B cell (primary cell): ENCODE measurements at regions not wholly inside any gene's neighbourhood (a gene's known extent, or its start where the extent isn't known, plus 50 kb on each side); places are given as distances from the start of the nearest gene placed in this dataset.

Experiments
- ATAC-seq: fragments of 200-7000 bp; cut with Tn5 transposase; one replicate; pipeline ENCODE4 v1.10.0; 2021; ENCODE audit warnings: low read depth, mild to moderate bottlenecking, moderate number of reproducible peaks, moderate library complexity
- CTCF ChIA-PET: fragments of 350-600 bp; sonication (Branson Sonifier 250); formaldehyde crosslinking; loops from one replicate; lab custom pipeline; 2021; ENCODE audit warnings: antibody characterized with exemption, inconsistent platforms; lab: Charles Lee
- POLR2A ChIA-PET: fragments of 350-600 bp; sonication (Branson Sonifier 250); formaldehyde crosslinking; loops from one replicate; lab custom pipeline; 2021; ENCODE audit warnings: antibody characterized with exemption; lab: Charles Lee
- DNase-seq: peaks from one replicate; pipeline ENCODE4 v3.0.0; 2013
- H2AFZ ChIP-seq: 2 replicates; pipeline ENCODE4 v1.6.1; 2012; ENCODE audit warnings: mild to moderate bottlenecking, low read depth, low read length; ENCODE audit not compliant: insufficient read depth, poor library complexity, severe bottlenecking
- H3K27ac ChIP-seq, 2 donors: 1 replicate in 1 of 2; 2 replicates in 1 of 2; pipeline ENCODE4 v1.5.1; 2012 to 2013; ENCODE audit warnings: low read length in 2 of 2, mild to moderate bottlenecking in 2 of 2, moderate library complexity in 1 of 2
- H3K27me3 ChIP-seq, 4 experiments: fragments of 200-600 bp in 1 of 4; sonication (generic) in 1 of 4; replicated peaks in 1 of 4; 1 replicate in 2 of 4; 2 replicates in 2 of 4; pipeline versions ENCODE4 v1.6.1 to v1.7.0; 2013 to 2016; ENCODE audit warnings: low read length in 3 of 4, mild to moderate bottlenecking in 2 of 4, mixed read lengths in 1 of 4, moderate library complexity in 1 of 4; ENCODE audit not compliant: insufficient read depth in 4 of 4, control insufficient read depth in 3 of 4; ENCODE audit errors: control extremely low read depth in 1 of 4
- H3K36me3 ChIP-seq, 2 experiments: replicated peaks in 1 of 2; 1 replicate in 1 of 2; 2 replicates in 1 of 2; pipeline versions ENCODE4 v1.6.1 to v1.7.1; 2013; ENCODE audit warnings: low read length in 1 of 2; ENCODE audit not compliant: insufficient read depth in 2 of 2, control insufficient read depth in 1 of 2; ENCODE audit errors: control extremely low read depth in 1 of 2, extremely low read depth in 1 of 2
- H3K4me1 ChIP-seq, 2 donors: fragments of 200-600 bp in 1 of 2; sonication (generic) in 1 of 2; 1 replicate in 1 of 2; 2 replicates in 1 of 2; pipeline versions ENCODE4 v1.5.1 to v1.6.1; 2013 to 2017; ENCODE audit warnings: low read length in 2 of 2; ENCODE audit not compliant: control insufficient read depth in 2 of 2, insufficient read depth in 2 of 2
- H3K4me2 ChIP-seq: replicated peaks from 2 replicates; pipeline ENCODE3; 2012; ENCODE audit warnings: mild to moderate bottlenecking, low read depth, low read length; ENCODE audit not compliant: poor library complexity, severe bottlenecking
- H3K4me3 ChIP-seq, 5 experiments: fragments of 200-600 bp in 1 of 5; sonication (generic) in 1 of 5; 1 replicate in 3 of 5; 2 replicates in 2 of 5; pipeline versions ENCODE4 v1.5.1 to v1.7.0; 2011 to 2016; ENCODE audit warnings: low read length in 4 of 5, mild to moderate bottlenecking in 4 of 5, low read depth in 2 of 5, control low read depth in 1 of 5, moderate library complexity in 1 of 5; ENCODE audit not compliant: insufficient read depth in 1 of 5; ENCODE audit errors: control extremely low read depth in 1 of 5, extremely low read depth in 1 of 5
- H3K79me2 ChIP-seq: fragments of 200-600 bp; sonication (generic); one replicate; pipeline ENCODE4 v1.6.0; 2016; ENCODE audit warnings: low read length; ENCODE audit not compliant: control insufficient read depth, insufficient read depth
- H3K9ac ChIP-seq: fragments of 200-600 bp; sonication (generic); 2 replicates; pipeline ENCODE4 v1.6.1; 2017; ENCODE audit warnings: mild to moderate bottlenecking, low read length, moderate library complexity
- H3K9me3 ChIP-seq, 3 donors: one replicate each; pipeline versions ENCODE4 v1.6.1 to v1.7.1; 2013; ENCODE audit warnings: low read length in 2 of 3; ENCODE audit not compliant: control insufficient read depth in 2 of 3, insufficient read depth in 1 of 3; ENCODE audit errors: control extremely low read depth in 1 of 3
- H4K20me1 ChIP-seq: 2 replicates; pipeline ENCODE4 v1.6.0; 2012; ENCODE audit warnings: mild to moderate bottlenecking, low read length; ENCODE audit not compliant: insufficient read depth, control insufficient read depth, poor library complexity, severe bottlenecking
- H3K27ac Mint-ChIP-seq: one replicate; pipeline ENCODE4 v1.8.0; 2021; ENCODE audit warnings: mixed read lengths
- H3K27me3 Mint-ChIP-seq: one replicate; pipeline ENCODE4 v1.8.0; 2021; ENCODE audit warnings: mixed read lengths
- H3K4me1 Mint-ChIP-seq: one replicate; pipeline ENCODE4 v1.8.0; 2021; ENCODE audit warnings: mixed read lengths
- H3K4me3 Mint-ChIP-seq: one replicate; pipeline ENCODE4 v1.8.0; 2021; ENCODE audit warnings: mixed read lengths
- H3K9me3 Mint-ChIP-seq: one replicate; pipeline ENCODE4 v1.8.0; 2022; ENCODE audit warnings: mixed read lengths; ENCODE audit not compliant: insufficient read depth
- CTCF ChIP-seq: fragments of 200-600 bp; IDR thresholded peaks from one replicate; pipeline ENCODE4 v1.8.0; 2022; ENCODE audit warnings: antibody characterized with exemption, mild to moderate bottlenecking
- EZH2 ChIP-seq: IDR thresholded peaks from 2 replicates; pipeline ENCODE4 v1.6.1; 2012; ENCODE audit warnings: borderline replicate concordance, low read depth, mild to moderate bottlenecking, moderate library complexity, low read length; ENCODE audit not compliant: insufficient read depth, poor library complexity, severe bottlenecking
- WGBS: methylation state at CpG from one replicate; pipeline ENCODE4 v1.1.5; 2013; ENCODE audit warnings: missing lambda C conversion rate; ENCODE audit not compliant: insufficient coverage; 5-methylcytosine and 5-hydroxymethylcytosine counted together
- intact Hi-C: fragments of 100-400 bp; cut with micrococcal nuclease; formaldehyde crosslinking; loops from one replicate; pipeline ENCODE4 v1.10.0; 2022

GRCh38 chr10:24009736-24010135 lies 199.2 kb upstream of the KIAA1217 start:
- H3K4me1 ChIP-seq: no peaks in the 10 kb centered on the region
- no peak overlapping the region for H3K27ac ChIP-seq
- Mint-ChIP-seq H3K4me3 (no peak overlapping the region), H3K27me3 (peaks cover 8% of the 10 kb centered on the region), H3K4me1 (no peaks in the 10 kb centered on the region), H3K9me3 (peaks cover 6% of the 10 kb centered on the region), H3K27ac (no peak overlapping the region)
- H3K27me3 ChIP-seq: no peaks in the 10 kb centered on the region
- no peaks in the 10 kb centered on the region for H4K20me1 ChIP-seq
- no peak overlapping the region for H3K9ac ChIP-seq
- ChIA-PET CTCF (no interaction called here), POLR2A (no interaction called here)
- H3K4me3 ChIP-seq: no peak overlapping the region
- no CpG with 5 or more reads among the region's 1 CpG for WGBS
- H3K36me3 ChIP-seq: no peaks in the 10 kb centered on the region
- no peak overlapping the region for H2AFZ ChIP-seq
- intact Hi-C loops: no loop called here
- no peaks in the 10 kb centered on the region for H3K9me3 ChIP-seq
- DNase-seq (no peak), ATAC-seq (no peak)
- TF ChIP-seq CTCF (no peak), EZH2 (no peak)
- no peak overlapping the region for H3K4me2 ChIP-seq
- no peaks in the 10 kb centered on the region for H3K79me2 ChIP-seq

GRCh38 chr10:24010436-24010970 lies 198.4 kb upstream of the KIAA1217 start:
- Histone ChIP-seq H3K4me3 (no peak overlapping the region), H3K36me3 (no peaks in the 10 kb centered on the region), H3K27ac (no peak overlapping the region), H2AFZ (no peak overlapping the region), H4K20me1 (no peaks in the 10 kb centered on the region), H3K4me2 (no peak overlapping the region), H3K79me2 (no peaks in the 10 kb centered on the region), H3K27me3 (no peaks in the 10 kb centered on the region), H3K9ac (no peak overlapping the region), H3K9me3 (no peaks in the 10 kb centered on the region), H3K4me1 (no peaks in the 10 kb centered on the region)
- ChIA-PET POLR2A (no interaction called here), CTCF (no interaction called here)
- intact Hi-C loops: no loop called here
- Mint-ChIP-seq H3K27ac (no peak overlapping the region), H3K4me1 (no peaks in the 10 kb centered on the region), H3K9me3 (peaks cover 6% of the 10 kb centered on the region), H3K27me3 (peaks cover 8% of the 10 kb centered on the region), H3K4me3 (no peak overlapping the region)
- no peak for TF ChIP-seq EZH2
- no peak for TF ChIP-seq CTCF
- no peak for ATAC-seq
- WGBS: 100% methylated on average over 1 of the region's 4 CpGs
- DNase-seq: no peak
